NK-92 treated with Interleukin-12 subunit alpha and Interleukin-12 subunit beta, amount 100 ng/mL, for 24 hours (cell line): ENCODE measurements at regions not wholly inside any gene's neighbourhood (a gene's known extent, or its start where the extent isn't known, plus 50 kb on each side); places are given as distances from the start of the nearest gene placed in this dataset.
A peak's percentile ranks its signal among the peaks of the same experiment; 100 is the strongest.
"Not testable (repeated sequence)": the region's sequence is repeated elsewhere in the genome, so short reads cannot be mapped to it uniquely, and the experiment has no call there.

ENCODE experiments used
- DNase-seq: peaks from one replicate; lab custom pipeline; 2025; lab: John Stamatoyannopoulos, UW

GRCh38 chr13:110006304-110006703 lies 219.9 kb upstream of the IRS2 start:
- DNase-seq = no peak

- DNase-seq = no peak
These were observed 219.2 kb upstream of the IRS2 start for GRCh38 chr13:110005563-110005962.

GRCh38 chr13:110004814-110005213 lies 218.4 kb upstream of the IRS2 start:
- DNase-seq = no peak

- DNase-seq = no peak
These were observed 215.4 kb upstream of the IRS2 start for GRCh38 chr13:110001670-110002275.

GRCh38 chr13:110000534-110001345 lies 214.4 kb upstream of the IRS2 start:
- no peak for DNase-seq

GRCh38 chr13:109999659-110000533 lies 213.5 kb upstream of the IRS2 start:
- DNase-seq = no peak

- no peak for DNase-seq
These were observed 212.5 kb upstream of the IRS2 start for GRCh38 chr13:109998684-109999533.

GRCh38 chr13:109998037-109998436 lies 211.7 kb upstream of the IRS2 start:
- no peak for DNase-seq

- DNase-seq = peak; percentile 37
These were observed 210.7 kb upstream of the IRS2 start for GRCh38 chr13:109997056-109997595.

- no peak for DNase-seq
These were observed 210.1 kb upstream of the IRS2 start for GRCh38 chr13:109996404-109996960.

- DNase-seq = no peak
These were observed 209.2 kb upstream of the IRS2 start for GRCh38 chr13:109995578-109995977.

GRCh38 chr13:109990296-109990695 lies 203.9 kb upstream of the IRS2 start:
- no peak for DNase-seq

GRCh38 chr13:109989686-109990085 lies 203.3 kb upstream of the IRS2 start:
- DNase-seq = no peak

- no peak for DNase-seq
These were observed 202.8 kb upstream of the IRS2 start for GRCh38 chr13:109989155-109989554.

- DNase-seq = no peak
These were observed 200.5 kb upstream of the IRS2 start for GRCh38 chr13:109986851-109987250.

GRCh38 chr13:109985871-109986450 lies 199.6 kb upstream of the IRS2 start:
- no peak for DNase-seq

GRCh38 chr13:109983447-109983846 lies 197.1 kb upstream of the IRS2 start:
- no peak for DNase-seq

GRCh38 chr13:109981000-109981399 lies 194.6 kb upstream of the IRS2 start:
- no peak for DNase-seq

- DNase-seq = not testable (repeated sequence)
These were observed 193.3 kb upstream of the IRS2 start for GRCh38 chr13:109979676-109980075.

GRCh38 chr13:109979228-109979627 lies 192.8 kb upstream of the IRS2 start:
- no peak for DNase-seq
